ENCODE measurements at regions not wholly inside any gene's neighbourhood (a gene's known extent, or its start where the extent isn't known, plus 50 kb on each side); places are given as distances from the start of the nearest gene placed in this dataset.

- TF ChIP-seq CTCF (IDR thresholded peaks at IDR 0.05 in 2 of 3, conservative IDR thresholded peaks at IDR 0.05 in 1 of 3; ENCODE audit: control insufficient read depth in 2 of 3, extremely low read depth in 1 of 3, insufficient read depth in 1 of 3, low read depth in 3 of 3, low read length in 3 of 3) (no peak), MAX (IDR thresholded peaks at IDR 0.05; ENCODE audit: low read depth, low read length) (no peak), POLR2A (IDR thresholded peaks at IDR 0.05; ENCODE audit: low read depth, low read length) (no peak), POLR2AphosphoS5 (IDR thresholded peaks at IDR 0.05; ENCODE audit: low read length) (no peak), SIN3A (IDR thresholded peaks at IDR 0.05; ENCODE audit: low read depth, low read length) (no peak), BACH1 (IDR thresholded peaks at IDR 0.05; ENCODE audit: borderline replicate concordance) (no peak), BRCA1 (IDR thresholded peaks at IDR 0.05; ENCODE audit: low read depth, low read length) (no peak), NFIC (IDR thresholded peaks at IDR 0.05; ENCODE audit: low read depth, low read length) (no peak), YY1 (IDR thresholded peaks at IDR 0.05; ENCODE audit: low read depth, low read length) (no peak), EZH2 (IDR thresholded peaks at IDR 0.05; ENCODE audit: borderline replicate concordance, control insufficient read depth, low read depth, low read length) (no peak), NRF1 (conservative IDR thresholded peaks at IDR 0.05; ENCODE audit: low read depth, low read length) (no peak)
These were observed 402.2 kb downstream of the GPATCH2 start for GRCh38 chr1:217228689-217229088.

All from GM12878 (cell line).